Fibroblast of mammary gland (primary cell): ENCODE measurements at regions not wholly inside any gene's neighbourhood (a gene's known extent, or its start where the extent isn't known, plus 50 kb on each side); places are given as distances from the start of the nearest gene placed in this dataset.

ENCODE experiments used
- DNase-seq: peaks from one replicate; pipeline ENCODE4 v3.0.0-alpha.2; 2010; ENCODE audit warnings: low read depth
- H3K4me3 ChIP-seq: 2 replicates; pipeline ENCODE4 v1.5.1; 2011; ENCODE audit warnings: low read depth, mild to moderate bottlenecking, low read length, moderate library complexity; ENCODE audit not compliant: control insufficient read depth
- CTCF ChIP-seq: conservative IDR thresholded peaks from 2 replicates; pipeline ENCODE4 v1.5.1; 2011; ENCODE audit warnings: low read depth, low read length, inconsistent platforms; ENCODE audit not compliant: control insufficient read depth, insufficient read depth

- H3K4me3 ChIP-seq: no peak overlapping the region
- no peak for DNase-seq
- no peak for TF ChIP-seq CTCF
These were observed 235.2 kb upstream of the MGMT start for GRCh38 chr10:129231821-129232220.

DNA sequence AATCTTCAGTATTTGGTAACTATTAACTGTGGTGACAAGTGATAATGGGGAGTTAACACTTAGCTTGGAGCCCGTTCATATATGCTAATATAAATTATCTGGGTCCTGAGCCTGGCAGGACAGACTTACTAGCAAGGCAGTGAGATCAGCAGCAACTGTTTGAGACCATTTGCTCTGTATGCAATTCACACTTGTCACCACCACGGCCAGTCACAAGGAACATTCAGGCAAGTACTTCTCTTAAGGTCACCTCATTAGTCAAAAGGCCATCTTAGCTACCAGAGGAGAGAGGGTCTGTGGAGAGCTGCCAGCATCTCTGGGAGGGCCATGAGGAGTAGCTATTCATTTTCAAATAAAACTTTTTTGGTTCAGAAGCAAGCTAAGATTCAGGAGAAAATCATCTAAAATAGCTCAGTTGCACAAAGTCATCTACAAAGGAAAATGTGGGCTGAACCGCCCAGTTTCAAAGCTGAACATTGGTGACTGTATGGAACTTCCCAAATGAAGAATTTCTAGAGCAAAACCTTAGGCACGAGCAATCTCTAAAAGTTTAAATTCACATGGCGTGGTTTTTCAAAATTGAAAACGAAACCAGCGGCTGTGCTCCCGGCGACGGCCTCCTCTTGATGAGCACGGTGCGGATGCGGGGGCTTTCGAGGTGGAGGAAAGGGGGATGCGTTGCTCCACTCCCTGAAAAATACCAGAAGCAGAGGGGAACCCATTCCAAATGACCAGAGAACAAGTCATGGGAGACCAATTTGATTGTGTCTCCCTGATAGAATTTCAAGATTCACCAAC lies 233.5 kb upstream of the MGMT start:
- TF ChIP-seq CTCF: no peak
- H3K4me3 ChIP-seq: no peak overlapping the region
- no peak for DNase-seq

DNA sequence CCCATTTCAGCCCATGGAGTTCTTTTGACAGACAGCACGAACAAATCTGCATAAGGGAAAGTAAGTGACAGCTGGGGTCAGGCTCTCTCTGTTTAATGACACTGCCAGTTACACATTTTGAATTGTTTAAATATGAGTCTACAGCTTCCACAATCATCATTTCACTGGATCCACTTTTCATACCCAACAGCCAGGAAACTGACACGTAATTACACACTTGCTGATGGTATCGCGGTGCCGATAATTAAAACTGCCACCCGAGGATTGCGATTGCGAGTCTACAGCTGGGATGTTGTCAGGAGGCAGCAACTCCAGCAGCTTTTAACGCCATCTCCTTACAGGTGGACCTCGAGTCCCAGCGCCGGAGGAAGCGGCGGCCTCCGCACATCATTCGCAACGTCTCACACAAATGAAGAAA lies 230.8 kb upstream of the MGMT start:
- DNase-seq: no peak
- no peak overlapping the region for H3K4me3 ChIP-seq
- no peak for TF ChIP-seq CTCF

DNA sequence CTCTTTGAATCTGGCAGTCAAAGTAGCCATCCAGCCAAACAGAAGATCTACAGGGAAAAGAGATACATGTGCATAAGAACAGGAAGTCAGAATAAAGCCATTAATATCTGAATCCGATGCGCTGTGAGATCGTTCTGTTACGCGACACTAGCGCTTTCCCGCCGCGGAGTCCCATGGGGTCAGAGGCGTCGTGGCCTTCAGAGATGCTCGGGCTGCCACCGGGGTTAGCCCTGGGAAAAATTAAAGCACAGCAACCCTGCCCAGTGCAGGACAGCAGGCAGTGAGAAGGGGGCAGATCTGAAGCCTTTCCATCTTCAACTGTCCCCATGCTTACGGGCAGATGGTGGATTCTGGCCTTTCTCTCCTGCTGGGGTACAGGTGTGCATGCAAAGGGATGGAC lies 225.6 kb upstream of the MGMT start:
- no peak for DNase-seq
- no peak overlapping the region for H3K4me3 ChIP-seq
- no peak for TF ChIP-seq CTCF

DNA sequence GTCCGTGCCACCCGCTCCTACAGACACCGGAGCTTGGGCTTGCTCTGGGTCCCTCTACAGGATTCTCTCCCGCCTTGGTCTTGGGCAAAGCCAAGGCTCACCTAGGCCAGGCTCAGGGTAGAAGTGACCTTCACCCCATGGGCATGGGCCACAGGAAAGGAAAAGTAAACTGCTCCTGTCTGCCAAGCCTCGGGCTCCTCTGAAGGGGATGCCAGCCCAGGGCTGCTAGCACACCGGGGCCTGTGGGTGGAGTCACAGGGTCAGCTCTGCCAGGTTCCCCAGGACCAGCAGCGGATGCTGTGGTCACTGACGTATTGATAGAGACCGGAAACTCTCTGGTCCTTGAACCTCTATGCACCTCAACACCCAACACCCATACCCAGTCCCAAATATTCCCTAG lies 222.7 kb upstream of the MGMT start:
- no peak for TF ChIP-seq CTCF
- no peak for DNase-seq
- H3K4me3 ChIP-seq: no peak overlapping the region

- TF ChIP-seq CTCF: no peak
These were observed 222.3 kb upstream of the MGMT start for GRCh38 chr10:129244757-129245156.

GRCh38 chr10:129253161-129253864 lies 213.7 kb upstream of the MGMT start:
- DNase-seq: no peak
- H3K4me3 ChIP-seq: no peak overlapping the region
- no peak for TF ChIP-seq CTCF

More at GRCh38 chr10:129244757-129245156, 222.3 kb upstream of the MGMT start:
- H3K4me3 ChIP-seq: no peak overlapping the region
- DNase-seq: no peak
